ENCODE measurements at regions not wholly inside any gene's neighbourhood (a gene's known extent, or its start where the extent isn't known, plus 50 kb on each side); places are given as distances from the start of the nearest gene placed in this dataset.

GRCh38 chr3:159480046-159480445 is 508.6 kb upstream of the IL12A start:
- Mint-ChIP-seq H3K27ac (ENCODE audit: unreplicated experiment) (no peak overlapping the region), H3K36me3 (ENCODE audit: unreplicated experiment) (no peaks in the 10 kb centered on the region), H3K4me1 (ENCODE audit: unreplicated experiment) (no peaks in the 10 kb centered on the region), H3K4me3 (ENCODE audit: unreplicated experiment) (no peak overlapping the region), H3K27me3 (ENCODE audit: unreplicated experiment) (peaks cover 24% of the 10 kb centered on the region), H3K9me3 (ENCODE audit: unreplicated experiment) (peaks cover 13% of the 10 kb centered on the region)
- TF ChIP-seq, protein P1, sequence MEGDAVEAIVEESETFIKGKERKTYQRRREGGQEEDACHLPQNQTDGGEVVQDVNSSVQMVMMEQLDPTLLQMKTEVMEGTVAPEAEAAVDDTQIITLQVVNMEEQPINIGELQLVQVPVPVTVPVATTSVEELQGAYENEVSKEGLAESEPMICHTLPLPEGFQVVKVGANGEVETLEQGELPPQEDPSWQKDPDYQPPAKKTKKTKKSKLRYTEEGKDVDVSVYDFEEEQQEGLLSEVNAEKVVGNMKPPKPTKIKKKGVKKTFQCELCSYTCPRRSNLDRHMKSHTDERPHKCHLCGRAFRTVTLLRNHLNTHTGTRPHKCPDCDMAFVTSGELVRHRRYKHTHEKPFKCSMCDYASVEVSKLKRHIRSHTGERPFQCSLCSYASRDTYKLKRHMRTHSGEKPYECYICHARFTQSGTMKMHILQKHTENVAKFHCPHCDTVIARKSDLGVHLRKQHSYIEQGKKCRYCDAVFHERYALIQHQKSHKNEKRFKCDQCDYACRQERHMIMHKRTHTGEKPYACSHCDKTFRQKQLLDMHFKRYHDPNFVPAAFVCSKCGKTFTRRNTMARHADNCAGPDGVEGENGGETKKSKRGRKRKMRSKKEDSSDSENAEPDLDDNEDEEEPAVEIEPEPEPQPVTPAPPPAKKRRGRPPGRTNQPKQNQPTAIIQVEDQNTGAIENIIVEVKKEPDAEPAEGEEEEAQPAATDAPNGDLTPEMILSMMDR (IDR thresholded peaks at IDR 0.05): no peak
- DNase-seq (ENCODE audit: extremely low spot score, unreplicated experiment): no peak

DNA sequence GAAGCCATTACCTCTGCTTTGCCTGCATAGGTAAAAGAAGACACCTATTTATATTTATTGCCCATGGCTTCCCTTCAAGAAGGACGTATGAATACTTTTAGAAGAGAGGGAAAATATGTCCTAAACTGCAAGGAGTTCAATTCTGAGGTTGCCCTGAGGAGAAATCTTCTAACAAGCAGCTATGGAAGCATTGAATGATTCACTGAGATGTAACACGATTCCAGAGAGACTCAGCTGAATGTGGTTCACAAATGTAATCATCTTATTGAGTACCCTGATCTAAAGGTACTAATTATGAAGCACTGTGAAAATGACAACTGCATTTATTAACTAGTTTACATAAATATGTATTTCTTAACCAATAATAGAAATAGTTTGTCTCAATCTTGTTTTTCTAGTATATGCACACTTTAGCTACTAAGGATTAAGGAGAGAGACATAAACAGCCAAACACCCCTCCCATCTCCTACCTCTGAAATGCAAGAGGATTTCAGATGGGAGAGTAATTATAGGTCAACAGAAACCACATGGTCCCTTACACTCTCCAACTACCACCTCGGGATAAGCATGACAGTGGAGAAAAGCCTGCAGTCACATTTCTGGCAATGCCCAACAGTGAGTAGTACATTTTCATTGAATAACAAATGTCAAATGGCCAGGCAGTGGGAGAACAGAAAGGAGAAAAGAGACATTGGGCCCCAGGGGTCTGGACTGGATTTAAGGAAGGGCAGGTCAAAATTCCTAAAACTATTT is 506.2 kb upstream of the IL12A start:
- Mint-ChIP-seq H3K27ac (ENCODE audit: unreplicated experiment) (no peak overlapping the region), H3K9me3 (ENCODE audit: unreplicated experiment) (peaks cover 18% of the 10 kb centered on the region), H3K27me3 (ENCODE audit: unreplicated experiment) (peaks cover 23% of the 10 kb centered on the region), H3K4me1 (ENCODE audit: unreplicated experiment) (no peaks in the 10 kb centered on the region), H3K4me3 (ENCODE audit: unreplicated experiment) (no peak overlapping the region), H3K36me3 (ENCODE audit: unreplicated experiment) (no peaks in the 10 kb centered on the region)
- TF ChIP-seq, protein P1 (IDR thresholded peaks at IDR 0.05): no peak
- no peak for DNase-seq (ENCODE audit: extremely low spot score, unreplicated experiment)

GRCh38 chr3:159482994-159483367 is 505.7 kb upstream of the IL12A start:
- no peak for DNase-seq (ENCODE audit: extremely low spot score, unreplicated experiment)
- TF ChIP-seq, protein P1 (IDR thresholded peaks at IDR 0.05): no peak
- H3K9me3 Mint-ChIP-seq (ENCODE audit: unreplicated experiment): peaks cover 15% of the 10 kb centered on the region
- no peak overlapping the region for H3K27ac Mint-ChIP-seq (ENCODE audit: unreplicated experiment)
- H3K36me3 Mint-ChIP-seq (ENCODE audit: unreplicated experiment): no peaks in the 10 kb centered on the region
- H3K27me3 Mint-ChIP-seq (ENCODE audit: unreplicated experiment): peaks cover 21% of the 10 kb centered on the region
- H3K4me1 Mint-ChIP-seq (ENCODE audit: unreplicated experiment): no peaks in the 10 kb centered on the region
- H3K4me3 Mint-ChIP-seq (ENCODE audit: unreplicated experiment): no peak overlapping the region

- no peaks in the 10 kb centered on the region for H3K4me1 Mint-ChIP-seq (ENCODE audit: unreplicated experiment)
- no peak overlapping the region for H3K4me3 Mint-ChIP-seq (ENCODE audit: unreplicated experiment)
- TF ChIP-seq, protein P1 (IDR thresholded peaks at IDR 0.05): peak; percentile 11
- no peaks in the 10 kb centered on the region for H3K36me3 Mint-ChIP-seq (ENCODE audit: unreplicated experiment)
- H3K27me3 Mint-ChIP-seq (ENCODE audit: unreplicated experiment): peaks cover 14% of the 10 kb centered on the region
- H3K27ac Mint-ChIP-seq (ENCODE audit: unreplicated experiment): no peak overlapping the region
- H3K9me3 Mint-ChIP-seq (ENCODE audit: unreplicated experiment): peaks cover 9% of the 10 kb centered on the region
- DNase-seq (ENCODE audit: extremely low spot score, unreplicated experiment): no peak
Observed at GRCh38 chr3:159486580-159486979, 502.1 kb upstream of the IL12A start.

DNA sequence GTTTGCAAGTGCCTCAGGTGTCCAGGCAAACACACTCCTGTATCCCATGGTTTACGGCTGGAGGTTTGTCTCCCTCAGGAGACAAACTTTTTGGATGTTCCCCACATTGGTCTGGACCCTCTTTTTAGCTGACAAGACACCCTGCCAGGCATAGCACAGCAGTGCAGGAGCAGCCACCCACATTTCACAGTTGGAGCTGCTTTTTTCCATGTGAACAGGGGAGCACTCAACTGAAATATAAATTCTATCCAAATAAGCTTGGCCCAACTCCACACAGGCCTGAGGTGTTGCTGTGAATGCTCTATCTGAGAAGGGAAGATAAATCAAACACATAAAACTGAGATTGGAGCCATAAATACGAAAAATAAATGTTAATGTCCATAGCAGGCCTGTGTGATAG is 501.3 kb upstream of the IL12A start:
- Mint-ChIP-seq H3K4me1 (ENCODE audit: unreplicated experiment) (no peaks in the 10 kb centered on the region), H3K9me3 (ENCODE audit: unreplicated experiment) (peaks cover 9% of the 10 kb centered on the region), H3K36me3 (ENCODE audit: unreplicated experiment) (no peaks in the 10 kb centered on the region), H3K27ac (ENCODE audit: unreplicated experiment) (no peak overlapping the region), H3K27me3 (ENCODE audit: unreplicated experiment) (peaks cover 20% of the 10 kb centered on the region), H3K4me3 (ENCODE audit: unreplicated experiment) (no peak overlapping the region)
- TF ChIP-seq, protein P1 (IDR thresholded peaks at IDR 0.05): no peak
- DNase-seq (ENCODE audit: extremely low spot score, unreplicated experiment): no peak
